Natural killer cell (primary cell): ENCODE measurements at regions not wholly inside any gene's neighbourhood (a gene's known extent, or its start where the extent isn't known, plus 50 kb on each side); places are given as distances from the start of the nearest gene placed in this dataset.

ENCODE experiments used
- ATAC-seq, 3 donors: fragments of 150-1000 bp in 2 of 3; fragments of 200-7000 bp in 1 of 3; cut with Tn5 transposase; 1 replicate in 1 of 3; 2 replicates in 2 of 3; pipeline ENCODE4 v1.10.0; 2021; ENCODE audit warnings: mild to moderate bottlenecking in 2 of 3, moderate library complexity in 2 of 3
- DNase-seq, 2 donors: peaks; one replicate each; pipeline versions ENCODE4 v3.0.0 to v3.0.0-alpha.2; 2013 to 2021; ENCODE audit warnings: mixed read lengths in 1 of 2
- H3K27ac ChIP-seq: one replicate; pipeline ENCODE4 v1.5.1; 2013; ENCODE audit warnings: mild to moderate bottlenecking, low read length
- H3K27me3 ChIP-seq: one replicate; pipeline ENCODE4 v1.6.1; 2013; ENCODE audit warnings: low read length; ENCODE audit not compliant: control insufficient read depth, insufficient read depth
- H3K36me3 ChIP-seq: one replicate; pipeline ENCODE4 v1.6.1; 2013; ENCODE audit warnings: low read length; ENCODE audit not compliant: control insufficient read depth, insufficient read depth
- H3K4me1 ChIP-seq: one replicate; pipeline ENCODE4 v1.6.1; 2013; ENCODE audit warnings: low read length; ENCODE audit not compliant: control insufficient read depth, insufficient read depth
- H3K4me3 ChIP-seq: one replicate; pipeline ENCODE4 v1.5.1; 2013; ENCODE audit warnings: low read length
- H3K9me3 ChIP-seq: one replicate; pipeline ENCODE4 v1.6.1; 2013; ENCODE audit warnings: low read length; ENCODE audit not compliant: control insufficient read depth, insufficient read depth
- H3K27ac Mint-ChIP-seq, 2 donors: one replicate each; pipeline ENCODE4 v1.8.0; 2022; ENCODE audit warnings: mild to moderate bottlenecking in 2 of 2, mixed read lengths in 2 of 2, moderate library complexity in 1 of 2
- H3K27me3 Mint-ChIP-seq, 2 donors: one replicate each; pipeline ENCODE4 v1.8.0; 2022; ENCODE audit warnings: low read depth in 2 of 2, mixed read lengths in 2 of 2
- H3K36me3 Mint-ChIP-seq: one replicate; pipeline ENCODE4 v1.8.0; 2022; ENCODE audit warnings: mixed read lengths
- H3K4me1 Mint-ChIP-seq, 2 donors: one replicate each; pipeline ENCODE4 v1.8.0; 2022; ENCODE audit warnings: mixed read lengths in 2 of 2
- H3K4me3 Mint-ChIP-seq: one replicate; pipeline ENCODE4 v1.8.0; 2022; ENCODE audit warnings: mild to moderate bottlenecking, moderate library complexity, mixed read lengths
- H3K9me3 Mint-ChIP-seq, 2 donors: one replicate each; pipeline ENCODE4 v1.8.0; 2022; ENCODE audit warnings: mixed read lengths in 2 of 2
- CTCF ChIP-seq: fragments of 200-600 bp; IDR thresholded peaks from one replicate; pipeline ENCODE4 v1.8.0; 2022; ENCODE audit warnings: antibody characterized with exemption
- WGBS: methylation state at CpG from one replicate; pipeline ENCODE4 v1.1.7; 2013; ENCODE audit warnings: missing lambda C conversion rate; ENCODE audit not compliant: insufficient coverage; 5-methylcytosine and 5-hydroxymethylcytosine counted together
- intact Hi-C: fragments of 100-400 bp; cut with micrococcal nuclease; formaldehyde crosslinking; loops from one replicate; pipeline ENCODE4 v1.14.2; 2022

GRCh38 chr1:165054627-165055026, 301.9 kb downstream of the LMX1A start:
- intact Hi-C loops: no loop called here
- H3K36me3 ChIP-seq: no peaks in the 10 kb centered on the region
- H3K9me3 Mint-ChIP-seq: peaks cover 2 to 7% of the 10 kb centered on the region in 2 donors
- H3K4me1 Mint-ChIP-seq: no peaks in the 10 kb centered on the region
- ATAC-seq: no peak
- no peak overlapping the region for H3K4me3 Mint-ChIP-seq
- H3K27me3 ChIP-seq: no peaks in the 10 kb centered on the region
- WGBS: 85% methylated on average over 4 of the region's 4 CpGs
- H3K27me3 Mint-ChIP-seq: peaks cover 8 to 14% of the 10 kb centered on the region in 2 donors
- no peaks in the 10 kb centered on the region for H3K9me3 ChIP-seq
- H3K27ac ChIP-seq: no peak overlapping the region
- H3K27ac Mint-ChIP-seq: no peak overlapping the region
- no peak for TF ChIP-seq CTCF
- H3K4me1 ChIP-seq: no peaks in the 10 kb centered on the region
- no peaks in the 10 kb centered on the region for H3K36me3 Mint-ChIP-seq
- no peak for DNase-seq
- no peak overlapping the region for H3K4me3 ChIP-seq

- Histone ChIP-seq H3K27me3 (no peaks in the 10 kb centered on the region), H3K27ac (no peak overlapping the region), H3K4me3 (no peak overlapping the region), H3K4me1 (no peaks in the 10 kb centered on the region), H3K9me3 (no peaks in the 10 kb centered on the region), H3K36me3 (no peaks in the 10 kb centered on the region)
- no peak for TF ChIP-seq CTCF
- ATAC-seq (no peak), DNase-seq (no peak)
- Mint-ChIP-seq H3K4me1 (no peaks in the 10 kb centered on the region), H3K4me3 (no peak overlapping the region), H3K9me3 (peaks cover 0 to 3% of the 10 kb centered on the region in 2 donors), H3K27ac (no peak overlapping the region), H3K36me3 (no peaks in the 10 kb centered on the region), H3K27me3 (peaks cover 1 to 14% of the 10 kb centered on the region in 2 donors)
- intact Hi-C loops: no loop called here
- 84% methylated on average over 1 of the region's 2 CpGs for WGBS
These were observed 303.2 kb downstream of the LMX1A start for GRCh38 chr1:165053351-165053750.

- no peak for TF ChIP-seq CTCF
- no peak for ATAC-seq
- intact Hi-C loops: no loop called here
- H3K9me3 Mint-ChIP-seq: peaks cover 0 to 3% of the 10 kb centered on the region in 2 donors
- no peaks in the 10 kb centered on the region for H3K36me3 ChIP-seq
- H3K27ac Mint-ChIP-seq: no peak overlapping the region
- no peak overlapping the region for H3K4me3 Mint-ChIP-seq
- no peaks in the 10 kb centered on the region for H3K9me3 ChIP-seq
- H3K4me3 ChIP-seq: no peak overlapping the region
- H3K27ac ChIP-seq: no peak overlapping the region
- no peaks in the 10 kb centered on the region for H3K4me1 ChIP-seq
- WGBS: 67% methylated on average over 2 of the region's 4 CpGs
- H3K27me3 Mint-ChIP-seq: peaks cover 0 to 16% of the 10 kb centered on the region in 2 donors
- no peaks in the 10 kb centered on the region for H3K27me3 ChIP-seq
- no peaks in the 10 kb centered on the region for H3K36me3 Mint-ChIP-seq
- no peaks in the 10 kb centered on the region for H3K4me1 Mint-ChIP-seq
- no peak for DNase-seq
These were observed 303.6 kb downstream of the LMX1A start for GRCh38 chr1:165052936-165053335.

GRCh38 chr1:165052431-165052830, 304.1 kb downstream of the LMX1A start:
- Histone ChIP-seq H3K36me3 (no peaks in the 10 kb centered on the region), H3K9me3 (no peaks in the 10 kb centered on the region), H3K27ac (no peak overlapping the region), H3K27me3 (no peaks in the 10 kb centered on the region), H3K4me3 (no peak overlapping the region), H3K4me1 (no peaks in the 10 kb centered on the region)
- H3K9me3 Mint-ChIP-seq: peaks cover 0 to 3% of the 10 kb centered on the region in 2 donors
- H3K36me3 Mint-ChIP-seq: no peaks in the 10 kb centered on the region
- 100% methylated on average over 2 of the region's 4 CpGs for WGBS
- no peak for TF ChIP-seq CTCF
- intact Hi-C loops: no loop called here
- H3K27me3 Mint-ChIP-seq: peaks cover 0 to 16% of the 10 kb centered on the region in 2 donors
- no peak overlapping the region for H3K4me3 Mint-ChIP-seq
- no peaks in the 10 kb centered on the region for H3K4me1 Mint-ChIP-seq
- DNase-seq: no peak
- no peak overlapping the region for H3K27ac Mint-ChIP-seq
- no peak for ATAC-seq
